ENCODE measurements at regions not wholly inside any gene's neighbourhood (a gene's known extent, or its start where the extent isn't known, plus 50 kb on each side); places are given as distances from the start of the nearest gene placed in this dataset.

GRCh38 chr4:112721627-112722026, 84.7 kb downstream of the LARP7 start:
- TF ChIP-seq CTCF (IDR thresholded peaks at IDR 0.05; ENCODE audit: low read depth, low read length): no peak
- no peak for TF ChIP-seq POLR2A (IDR thresholded peaks at IDR 0.05; ENCODE audit: extremely low read depth, insufficient read length)
- TF ChIP-seq MAX (IDR thresholded peaks at IDR 0.05; ENCODE audit: low read depth, low read length): no peak

Measured in NB4 (cell line).